GM18508 (cell line): ENCODE measurements at regions not wholly inside any gene's neighbourhood (a gene's known extent, or its start where the extent isn't known, plus 50 kb on each side); places are given as distances from the start of the nearest gene placed in this dataset.

Source experiments
- ATAC-seq: cut with Tn5 transposase; IDR thresholded peaks from one replicate; pipeline ENCODE4 v1.9.1; 2021; ENCODE audit warnings: moderate number of reproducible peaks; ENCODE audit not compliant: insufficient read depth, unreplicated experiment

DNA sequence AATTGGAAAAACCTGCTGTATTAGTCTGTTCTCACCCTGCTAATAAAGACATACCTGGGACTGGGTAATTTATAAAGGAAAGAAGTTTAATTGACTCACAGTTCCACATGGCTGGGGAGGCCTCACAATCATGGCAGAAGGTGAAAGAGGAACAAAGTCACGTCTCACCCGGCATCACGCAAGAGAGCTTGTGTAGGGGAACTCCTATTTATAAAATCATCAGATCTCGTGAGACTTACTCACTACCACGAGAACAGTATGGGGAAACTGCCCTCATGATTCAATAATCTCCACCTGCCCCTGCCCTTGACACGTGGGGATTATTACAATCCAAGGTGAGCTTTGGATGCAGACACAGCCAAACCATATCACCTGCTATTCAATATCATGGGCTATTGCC lies 799.1 kb upstream of the HTR2C start:
- peak; percentile 60 for ATAC-seq

DNA sequence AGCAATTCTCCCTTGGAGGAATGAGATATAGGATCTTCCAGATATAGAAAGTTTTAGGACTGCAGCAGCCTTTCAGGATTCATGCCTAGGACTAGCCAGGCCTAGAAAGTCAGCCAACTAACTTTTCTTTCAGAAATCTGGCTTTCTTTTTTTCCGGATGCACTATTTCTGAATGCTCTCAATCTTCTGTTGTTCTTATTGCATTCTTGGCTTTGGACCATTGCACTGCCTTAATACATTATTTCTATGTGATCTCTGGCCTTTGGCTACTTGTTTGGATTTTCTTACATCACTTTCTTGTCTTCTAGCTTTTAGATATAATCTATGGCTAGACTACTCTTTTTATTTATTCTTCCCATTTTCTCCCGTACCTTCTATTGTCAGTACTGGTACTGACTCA lies 813.1 kb upstream of the HTR2C start:
- ATAC-seq = no peak

DNA sequence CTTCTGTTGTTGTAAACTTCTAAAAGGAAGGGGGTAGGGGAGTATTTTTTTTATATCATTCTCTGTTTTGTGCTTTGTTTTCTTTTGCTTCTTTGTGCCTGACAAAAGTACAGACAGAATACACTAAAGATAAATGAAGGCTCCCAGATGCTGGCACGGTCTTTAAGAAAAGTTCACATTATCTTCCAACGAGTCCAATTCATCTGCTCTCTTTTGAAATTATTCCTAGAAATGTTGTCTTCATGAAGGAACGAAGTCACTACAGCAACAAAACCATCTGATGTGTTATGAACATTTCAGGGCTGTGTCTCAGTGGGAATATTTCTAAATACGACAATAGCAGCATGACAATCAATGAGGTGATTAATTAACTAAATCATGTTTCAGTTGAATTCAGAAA lies 813.8 kb upstream of the HTR2C start:
- no peak for ATAC-seq

DNA sequence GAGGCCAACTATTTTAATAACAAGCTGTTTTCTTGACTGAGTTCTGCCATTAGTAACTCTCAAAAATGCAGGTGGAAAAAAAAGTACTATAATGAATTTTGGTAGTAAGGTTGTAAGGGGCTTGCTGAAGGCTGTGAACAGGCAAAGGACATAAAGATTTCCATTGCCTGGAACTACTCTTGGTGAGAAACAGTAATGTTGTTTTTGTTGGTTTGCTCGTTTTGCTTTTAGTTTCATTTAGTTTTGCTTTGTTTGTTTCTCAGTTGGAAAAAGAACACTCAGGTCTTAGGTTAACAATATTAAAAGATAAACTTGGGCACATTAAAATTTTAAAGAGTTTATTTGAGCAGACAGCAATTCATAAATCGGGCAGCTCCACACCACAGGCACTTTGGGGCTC lies 824.5 kb upstream of the HTR2C start:
- ATAC-seq = no peak

DNA sequence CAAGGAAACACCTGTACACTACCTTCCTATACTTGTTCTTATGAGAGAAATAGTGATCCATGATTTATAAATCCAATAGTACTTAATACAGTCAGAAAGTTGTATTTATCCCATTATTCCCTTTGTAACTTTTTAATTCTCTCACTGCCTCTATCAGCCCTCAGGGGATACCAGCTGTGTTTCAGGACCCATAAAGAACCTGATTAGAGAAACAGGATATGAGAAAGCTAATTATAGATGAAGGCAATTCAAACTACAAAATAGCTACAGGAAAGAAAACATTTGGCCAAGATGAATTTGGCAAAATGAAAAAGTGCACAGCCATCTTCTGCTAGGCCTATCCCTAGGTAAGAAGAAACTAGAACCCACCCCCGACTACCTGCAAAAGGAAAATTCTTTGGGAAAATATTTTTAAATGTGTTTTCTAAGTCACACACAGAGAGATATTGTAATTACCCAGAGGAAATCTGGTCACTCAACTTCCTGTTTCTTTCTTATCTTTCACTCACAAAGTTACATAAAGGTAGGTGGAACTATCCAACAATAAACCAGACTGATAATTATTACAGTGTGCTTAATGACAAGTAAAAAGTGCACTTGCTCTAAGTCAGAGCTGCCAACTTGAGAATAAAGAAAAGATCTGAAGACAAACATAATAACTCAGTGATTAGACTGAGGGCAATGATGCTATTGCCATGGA lies 836.5 kb upstream of the HTR2C start:
- no peak for ATAC-seq

DNA sequence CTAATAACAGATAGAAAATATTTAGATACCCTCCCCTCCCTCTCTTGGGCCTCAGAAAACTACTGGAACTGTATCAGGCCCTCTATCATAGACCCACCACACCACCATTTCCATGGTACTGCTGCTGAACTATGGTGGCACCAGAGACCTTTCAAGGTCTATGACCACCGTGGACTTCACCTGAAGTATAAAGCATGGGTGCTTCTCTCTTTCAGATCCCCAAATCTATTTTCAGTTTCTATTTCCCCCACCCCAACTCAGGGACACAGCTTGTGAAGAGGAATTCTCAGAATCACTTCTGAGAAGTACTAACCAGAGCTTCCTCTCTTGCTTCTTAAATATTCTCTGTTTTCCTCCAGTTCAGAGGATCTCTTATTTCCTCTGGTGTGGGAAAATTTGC lies 840.8 kb upstream of the HTR2C start:
- peak; percentile 37 for ATAC-seq

DNA sequence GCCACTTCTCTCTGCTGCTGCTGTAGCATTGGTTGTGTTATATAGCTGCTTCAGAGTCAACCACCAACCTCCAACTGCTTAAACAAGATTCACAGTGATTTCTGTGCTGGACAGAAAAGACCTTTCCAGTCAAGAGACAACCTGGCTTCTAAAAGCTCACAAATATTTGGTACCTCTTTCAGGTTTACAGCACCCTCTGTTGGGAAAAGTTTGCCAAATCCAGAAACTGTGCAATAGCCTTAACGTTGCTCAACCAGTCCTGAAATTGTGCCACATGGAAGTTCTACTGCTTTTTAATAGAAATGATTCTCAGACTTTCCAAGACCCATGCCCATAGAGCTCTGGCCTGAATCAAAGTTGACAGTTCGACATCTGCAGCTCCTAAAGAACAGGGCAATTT lies 842.1 kb upstream of the HTR2C start:
- no peak for ATAC-seq

DNA sequence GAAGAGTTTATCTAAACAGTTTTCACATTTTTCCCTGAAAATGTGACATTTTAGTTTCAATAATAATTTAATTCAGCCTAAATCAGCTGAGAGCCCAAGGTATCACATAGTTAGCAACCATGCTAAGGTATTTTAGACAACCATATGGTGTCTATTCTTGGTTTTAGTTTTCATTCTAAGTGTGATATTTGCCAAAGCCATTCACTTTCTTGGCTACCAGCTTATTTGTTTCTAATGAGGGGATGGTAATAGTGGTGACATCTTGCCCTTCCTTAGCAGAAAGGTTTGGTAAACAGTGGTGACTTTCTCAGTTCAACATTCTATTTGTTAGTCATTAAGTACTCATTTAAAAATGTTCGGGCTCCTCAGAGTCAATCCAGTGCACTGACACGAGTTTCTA lies 854.9 kb upstream of the HTR2C start:
- ATAC-seq = no peak

DNA sequence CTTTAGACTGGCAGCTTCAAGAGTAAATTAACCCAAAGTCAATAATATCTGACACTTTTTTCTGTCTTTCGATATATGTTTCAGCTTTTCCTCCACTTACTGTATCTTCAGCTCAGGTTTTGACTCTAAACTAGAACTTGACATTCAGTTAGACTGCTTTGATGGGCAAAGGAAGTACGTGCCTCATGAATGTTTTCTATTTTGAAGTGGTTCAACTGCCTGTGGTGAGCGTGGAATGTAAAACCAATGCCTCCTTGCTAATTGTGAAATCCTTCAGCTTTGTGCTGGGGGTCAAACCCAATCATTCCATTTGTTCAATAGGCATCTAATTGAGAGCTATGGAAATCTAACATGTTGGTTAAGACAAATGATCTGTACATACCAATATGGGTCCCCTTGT lies 857.0 kb upstream of the HTR2C start:
- no peak for ATAC-seq

DNA sequence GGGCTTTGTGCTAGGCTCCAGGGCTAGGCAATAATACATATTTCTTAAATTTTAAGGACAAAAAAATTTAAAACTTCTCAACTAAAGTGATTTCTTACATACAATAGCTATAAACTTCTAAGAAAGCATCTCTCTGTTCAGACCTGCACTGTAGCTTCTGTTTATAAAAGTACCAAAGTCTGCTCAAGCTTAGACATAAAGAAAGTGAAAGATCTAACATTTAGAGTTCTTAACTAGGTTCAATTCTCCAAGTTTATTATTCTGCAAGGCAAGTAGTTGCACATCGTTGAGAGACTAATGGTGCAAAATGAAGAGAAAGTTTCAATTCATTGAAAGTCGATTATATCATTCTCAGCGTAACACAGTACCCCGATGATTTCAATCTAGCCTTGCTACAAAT lies 857.4 kb upstream of the HTR2C start:
- no peak for ATAC-seq

DNA sequence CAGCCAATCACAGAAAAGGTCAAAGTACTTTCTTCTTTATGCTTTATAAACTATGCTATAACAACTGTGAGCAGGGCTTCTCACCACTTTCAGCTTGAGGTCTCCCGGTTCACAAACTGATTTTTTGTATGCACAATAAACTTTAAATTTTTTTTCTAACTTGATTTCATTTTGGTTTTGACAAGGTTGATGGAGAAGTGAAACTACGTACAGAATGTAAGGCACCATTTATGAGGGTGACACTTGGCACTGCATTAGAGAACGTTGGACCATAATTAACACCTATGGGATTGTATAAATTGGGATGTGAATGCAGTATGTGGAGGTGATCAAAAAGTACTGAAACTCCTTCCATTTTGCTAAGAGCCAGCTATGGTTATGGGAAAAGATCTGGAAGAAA lies 857.9 kb upstream of the HTR2C start:
- no peak for ATAC-seq

DNA sequence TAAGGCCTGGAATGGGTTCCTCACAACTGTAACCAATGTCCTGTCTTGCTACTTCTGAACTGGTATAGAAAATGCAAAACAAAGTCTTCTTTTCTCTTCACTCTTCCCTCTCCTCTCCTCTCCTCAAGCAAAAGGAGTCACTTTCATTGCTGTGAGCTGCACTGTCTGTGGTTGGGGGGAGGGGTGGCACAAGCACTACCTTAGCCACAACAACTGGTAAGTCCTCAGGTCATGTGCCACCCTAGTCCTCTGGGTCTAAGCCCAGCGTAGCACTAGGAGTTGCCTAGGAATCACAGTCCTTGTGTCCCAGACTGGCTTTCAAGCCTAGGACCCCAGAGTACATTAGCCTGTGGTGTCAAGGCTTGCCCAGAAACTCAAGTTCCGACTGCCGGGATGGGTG lies 859.3 kb upstream of the AMOT start:
- no peak for ATAC-seq

DNA sequence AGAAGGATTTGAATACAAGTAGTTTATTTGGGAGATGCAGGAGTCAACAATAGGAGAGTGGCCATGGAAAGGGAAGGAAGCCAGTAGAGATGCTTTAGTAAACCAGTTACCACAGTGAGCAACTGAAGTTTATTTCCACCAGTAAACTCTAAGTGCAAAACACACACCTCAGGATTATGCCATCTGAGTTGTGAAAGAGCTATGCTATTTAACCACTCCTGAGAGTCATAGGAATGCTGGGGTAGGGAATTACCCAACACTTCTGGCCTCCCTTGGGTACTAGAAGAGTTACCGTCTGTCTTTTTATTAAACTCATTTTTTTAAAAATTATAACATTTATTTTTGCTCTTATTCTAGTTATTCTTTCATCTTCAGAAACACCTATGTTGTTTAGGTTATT lies 834.6 kb upstream of the AMOT start:
- ATAC-seq = no peak

DNA sequence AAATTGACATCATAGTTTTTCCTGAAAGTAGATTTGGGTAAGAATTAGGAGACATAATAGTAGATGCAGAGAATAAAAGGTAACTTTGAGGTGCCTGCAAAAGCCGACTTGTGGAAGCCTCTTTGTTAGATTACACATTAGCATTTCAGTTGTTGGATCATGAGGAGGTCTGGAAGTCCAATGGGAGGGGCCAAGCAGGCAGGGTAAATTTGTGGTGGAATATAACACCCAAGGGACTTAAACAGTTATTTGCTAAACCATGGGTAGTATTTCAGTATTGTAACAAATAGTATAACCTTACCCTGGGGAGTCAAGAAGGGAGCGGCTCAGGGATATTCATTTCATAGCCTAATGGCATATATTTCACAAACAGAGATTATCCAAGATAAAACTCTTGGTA lies 810.7 kb upstream of the AMOT start:
- ATAC-seq = no peak

DNA sequence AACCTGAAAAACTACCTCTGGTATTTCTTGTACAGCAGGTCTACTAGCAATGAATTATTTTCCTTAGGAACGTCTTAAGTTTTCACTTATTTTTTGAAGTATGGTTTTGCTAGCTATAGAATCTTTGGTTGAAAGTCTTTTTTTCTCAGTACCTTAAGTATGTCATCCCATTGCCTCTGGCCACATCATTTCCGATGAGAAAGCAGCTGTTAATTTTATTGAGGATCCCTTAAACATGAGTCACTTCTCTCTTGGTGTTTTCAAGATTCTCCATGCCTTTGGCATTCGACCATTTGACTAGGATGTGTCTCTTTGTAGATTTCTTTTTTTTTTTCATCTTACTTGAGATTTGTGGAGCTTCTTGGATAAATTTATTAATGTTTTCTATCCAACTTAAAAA lies 803.8 kb upstream of the AMOT start:
- no peak for ATAC-seq

DNA sequence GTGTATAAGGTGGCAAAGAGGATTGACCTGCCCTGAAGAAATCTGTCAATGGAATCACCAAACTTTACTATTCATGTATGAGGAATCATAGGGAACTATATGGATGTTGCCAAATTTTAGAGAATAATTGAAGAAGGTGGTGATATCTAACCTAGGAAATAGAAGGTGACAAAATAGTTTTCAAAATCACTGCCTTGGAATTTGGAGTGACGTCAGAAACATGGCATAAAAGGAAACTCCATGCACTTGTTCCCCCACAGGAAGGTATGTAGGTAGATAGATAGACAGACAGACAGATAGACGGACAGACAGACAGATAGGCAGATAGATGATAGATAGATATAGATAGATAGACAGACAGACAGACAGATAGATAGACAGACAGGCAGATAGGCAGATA lies 793.9 kb upstream of the AMOT start:
- no peak for ATAC-seq

DNA sequence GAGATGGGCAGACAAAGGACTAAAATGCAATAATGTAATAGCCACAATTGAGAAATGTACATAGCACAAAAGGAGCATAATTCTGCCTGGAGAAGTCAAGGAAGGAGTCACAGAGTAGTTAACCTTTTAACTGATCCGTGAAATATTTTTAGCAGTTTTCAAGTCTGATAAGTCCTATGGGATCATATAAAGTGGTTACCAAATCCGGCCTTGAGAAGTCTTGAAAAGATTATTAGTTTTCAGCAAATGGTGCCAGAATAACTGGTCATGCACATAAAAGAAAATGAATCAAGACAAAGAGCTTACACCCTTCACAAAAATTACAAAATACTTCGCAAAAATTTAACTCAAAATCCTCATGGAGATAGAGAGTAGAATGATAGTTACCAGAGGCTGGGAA lies 788.7 kb upstream of the AMOT start:
- ATAC-seq = no peak

DNA sequence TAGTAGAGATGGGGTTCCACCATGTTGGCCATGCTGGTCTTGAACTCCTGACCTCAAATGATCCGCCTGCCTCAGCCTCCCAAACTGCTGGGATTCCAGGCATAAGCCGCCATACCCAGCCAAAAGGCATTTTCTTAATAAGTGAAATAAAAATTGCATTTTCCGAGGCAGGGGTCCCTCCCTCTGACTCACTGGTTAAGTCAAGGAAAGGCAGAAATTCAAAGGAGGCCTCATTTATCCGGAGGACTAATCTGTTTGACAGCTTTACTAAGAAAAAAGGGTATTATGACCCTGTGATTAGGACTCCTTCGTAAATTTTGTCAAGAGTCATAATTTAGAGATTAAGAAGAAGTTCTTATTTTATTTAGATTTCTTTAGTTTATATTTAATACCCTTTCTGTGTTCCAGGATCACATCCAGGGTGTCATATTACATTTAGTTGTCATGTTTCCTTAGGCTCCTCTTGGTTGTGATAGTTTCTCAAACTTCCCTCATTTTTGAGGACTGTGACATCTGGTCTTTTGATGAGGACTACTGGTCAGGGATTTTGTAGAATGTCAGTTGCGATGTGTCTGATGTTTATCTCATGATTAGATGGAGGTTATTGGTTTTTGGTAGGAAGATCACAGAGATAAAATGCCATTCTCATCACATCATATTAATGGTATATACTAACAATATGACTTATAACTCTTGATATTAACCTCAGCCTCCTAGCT lies 753.7 kb upstream of the AMOT start:
- no peak for ATAC-seq

DNA sequence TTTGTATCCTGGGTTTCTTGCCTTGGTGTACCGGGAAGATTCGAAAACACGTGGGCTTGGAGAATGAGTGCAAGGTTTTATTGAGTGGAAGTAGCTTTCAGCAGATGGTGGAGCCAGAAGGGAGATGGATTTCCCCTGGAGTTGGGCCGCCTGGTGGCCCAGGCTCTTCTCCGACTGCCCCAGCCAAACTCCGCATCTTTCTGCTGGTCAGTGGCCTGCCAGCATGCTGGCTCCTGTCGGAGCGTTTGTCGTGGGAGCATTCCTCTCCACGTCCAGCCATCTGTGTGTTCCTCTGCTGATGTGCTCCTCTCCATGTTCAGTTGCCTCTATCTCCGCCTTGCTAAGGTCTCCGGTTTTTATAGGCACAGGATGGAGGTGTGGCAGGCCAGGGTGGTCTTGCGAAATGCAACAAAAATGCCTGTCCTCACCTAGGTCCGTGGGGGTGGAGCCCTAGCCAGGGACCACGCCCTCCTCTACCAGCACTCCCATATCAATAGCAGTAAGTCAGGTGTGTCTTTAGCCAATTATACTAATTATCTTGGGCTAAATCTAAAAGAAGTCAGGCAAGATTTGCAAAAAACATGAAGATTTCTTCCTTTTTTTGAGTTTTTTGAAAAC lies 745.8 kb upstream of the AMOT start:
- no peak for ATAC-seq

DNA sequence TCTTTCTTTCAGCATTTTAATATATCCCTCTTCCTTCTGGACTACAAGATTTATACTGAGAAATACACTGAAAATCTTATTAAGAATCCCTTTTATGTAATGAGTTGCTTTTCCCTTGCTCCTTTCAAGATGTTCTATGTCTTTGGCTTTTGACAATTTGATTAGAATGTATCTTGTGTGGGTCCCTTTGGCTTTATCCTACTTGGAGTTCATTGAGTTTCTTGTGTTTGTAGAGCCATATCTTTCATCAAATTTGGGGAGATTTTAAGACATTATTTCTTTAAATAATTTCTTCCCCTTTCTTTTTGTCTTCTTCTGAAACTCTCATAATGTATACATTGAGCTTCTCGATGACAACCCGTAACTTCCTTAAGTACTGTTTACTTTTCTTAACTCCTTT lies 739.9 kb upstream of the AMOT start:
- ATAC-seq = no peak

DNA sequence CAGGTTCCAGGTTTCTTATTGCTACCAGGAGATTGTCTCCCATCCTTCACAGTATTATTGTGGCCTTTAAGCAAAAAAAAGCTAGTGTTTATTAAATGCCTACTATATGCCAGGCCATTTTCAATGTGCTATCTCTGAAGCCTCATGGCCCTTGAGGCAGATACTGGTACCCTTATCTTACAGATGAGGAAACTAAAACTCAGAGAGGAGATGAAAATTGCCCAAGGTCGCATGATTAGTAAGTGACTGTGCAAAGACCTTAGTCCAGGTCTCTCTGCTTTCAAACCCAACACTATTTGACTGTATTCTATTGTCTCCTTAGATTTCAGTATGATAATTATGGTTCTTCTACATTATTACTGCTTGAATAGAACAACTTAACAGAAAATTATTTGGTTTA lies 717.9 kb upstream of the AMOT start:
- ATAC-seq = no peak

DNA sequence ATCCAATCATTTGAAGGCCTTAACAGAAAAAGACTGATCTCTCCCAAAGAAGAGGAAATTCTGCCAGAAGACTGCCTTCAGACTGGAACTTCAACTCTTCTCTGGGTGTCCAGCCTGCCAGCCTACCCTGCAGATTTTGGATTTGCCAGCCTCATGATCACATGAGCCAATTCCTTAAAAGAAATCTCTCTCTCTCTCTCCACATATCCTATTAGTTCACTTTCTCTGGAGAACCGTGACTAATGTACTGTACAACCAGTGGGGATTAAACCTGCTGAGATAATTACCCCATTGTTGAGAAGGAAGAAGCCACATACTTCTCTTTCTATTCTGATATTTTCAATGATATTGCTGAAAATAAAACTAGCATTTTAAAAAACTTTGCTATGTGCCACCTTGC lies 711.3 kb upstream of the AMOT start:
- ATAC-seq = no peak
